ENCODE measurements at regions not wholly inside any gene's neighbourhood (a gene's known extent, or its start where the extent isn't known, plus 50 kb on each side); places are given as distances from the start of the nearest gene placed in this dataset.

GRCh38 chr17:43326490-43327275 lies 72.1 kb upstream of the ARL4D start (continued):
- no peak for TF ChIP-seq ZNF274 (IDR thresholded peaks at IDR 0.05; ENCODE audit: borderline replicate concordance, extremely low read depth, low read length)

Measured in H1 (cell line).